Right lobe of liver (tissue), 4 donors: ENCODE measurements at regions not wholly inside any gene's neighbourhood (a gene's known extent, or its start where the extent isn't known, plus 50 kb on each side); places are given as distances from the start of the nearest gene placed in this dataset.

ENCODE experiments used
- CTCF ChIP-seq, 4 donors: fragments of 200-600 bp in 3 of 4; fragments of 450-650 bp in 1 of 4; IDR thresholded peaks; one replicate each; pipeline versions ENCODE4 v1.5.1 to v1.8.0; 2016 to 2022; ENCODE audit warnings: antibody characterized with exemption in 4 of 4, mild to moderate bottlenecking in 2 of 4
- POLR2A ChIP-seq: fragments of 450-650 bp; IDR thresholded peaks from one replicate; pipeline ENCODE4 v1.6.1; 2017; ENCODE audit warnings: antibody characterized with exemption, mild to moderate bottlenecking
- donor health status: DM: no; HTN: no; CAD: no.
- donor health status: DM: no; HTN: no; CAD: no.
- donor health status: DM: no; HTN: yes; CAD: no.

- TF ChIP-seq CTCF (IDR thresholded peaks at IDR 0.05) (no peak), POLR2A (no peak)
Measured at GRCh38 chr6:58419321-58419720, 1101.9 kb downstream of the PRIM2 start.
